ENCODE measurements at regions not wholly inside any gene's neighbourhood (a gene's known extent, or its start where the extent isn't known, plus 50 kb on each side); places are given as distances from the start of the nearest gene placed in this dataset.

DNA sequence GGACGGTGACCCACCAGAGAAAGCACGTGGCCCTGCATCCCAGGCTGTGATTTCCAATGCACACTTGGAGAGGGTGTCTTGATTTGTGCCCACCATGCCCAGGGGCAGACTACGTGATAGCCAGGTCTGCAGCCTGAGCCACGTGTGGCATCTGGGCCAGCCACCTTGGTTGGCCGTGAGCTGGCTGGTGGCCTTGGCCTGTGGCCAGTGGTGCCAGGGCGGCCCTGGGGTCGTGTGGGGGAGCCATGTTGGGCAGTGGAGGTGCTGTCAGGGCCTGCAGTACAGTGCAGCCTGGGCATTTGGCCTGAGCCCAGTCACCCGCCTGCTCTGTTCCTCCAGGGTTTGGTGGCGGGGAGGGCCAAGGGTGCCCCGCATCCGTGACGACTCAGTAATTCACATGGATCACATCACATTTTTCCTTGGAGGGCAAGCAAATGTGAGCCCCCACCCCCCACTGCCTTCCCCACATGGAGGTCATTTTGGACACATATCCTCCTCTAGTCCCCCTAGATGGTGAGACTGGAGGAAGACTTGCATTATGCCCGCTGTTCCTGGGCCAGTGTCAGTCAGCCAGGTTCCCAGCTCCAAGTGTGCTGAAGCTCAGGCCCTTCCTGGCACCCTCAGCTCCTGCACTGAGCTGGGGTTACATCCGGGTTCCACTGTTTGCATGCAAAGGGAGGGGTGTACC is 201.4 kb downstream of the UBE3A start:
- TF ChIP-seq, protein P1, sequence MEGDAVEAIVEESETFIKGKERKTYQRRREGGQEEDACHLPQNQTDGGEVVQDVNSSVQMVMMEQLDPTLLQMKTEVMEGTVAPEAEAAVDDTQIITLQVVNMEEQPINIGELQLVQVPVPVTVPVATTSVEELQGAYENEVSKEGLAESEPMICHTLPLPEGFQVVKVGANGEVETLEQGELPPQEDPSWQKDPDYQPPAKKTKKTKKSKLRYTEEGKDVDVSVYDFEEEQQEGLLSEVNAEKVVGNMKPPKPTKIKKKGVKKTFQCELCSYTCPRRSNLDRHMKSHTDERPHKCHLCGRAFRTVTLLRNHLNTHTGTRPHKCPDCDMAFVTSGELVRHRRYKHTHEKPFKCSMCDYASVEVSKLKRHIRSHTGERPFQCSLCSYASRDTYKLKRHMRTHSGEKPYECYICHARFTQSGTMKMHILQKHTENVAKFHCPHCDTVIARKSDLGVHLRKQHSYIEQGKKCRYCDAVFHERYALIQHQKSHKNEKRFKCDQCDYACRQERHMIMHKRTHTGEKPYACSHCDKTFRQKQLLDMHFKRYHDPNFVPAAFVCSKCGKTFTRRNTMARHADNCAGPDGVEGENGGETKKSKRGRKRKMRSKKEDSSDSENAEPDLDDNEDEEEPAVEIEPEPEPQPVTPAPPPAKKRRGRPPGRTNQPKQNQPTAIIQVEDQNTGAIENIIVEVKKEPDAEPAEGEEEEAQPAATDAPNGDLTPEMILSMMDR (IDR thresholded peaks at IDR 0.05), result no peak
- TF ChIP-seq POLR2A (IDR thresholded peaks at IDR 0.05), result no peak

Measured in right lobe of liver (tissue), 4 donors.